HUDEP-2 (cell line): ENCODE measurements at regions not wholly inside any gene's neighbourhood (a gene's known extent, or its start where the extent isn't known, plus 50 kb on each side); places are given as distances from the start of the nearest gene placed in this dataset.
"Not testable (repeated sequence)": the region's sequence is repeated elsewhere in the genome, so short reads cannot be mapped to it uniquely, and the experiment has no call there.

ENCODE experiments used
- DNase-seq, 76 experiments: peaks; one replicate each; lab custom pipeline; 2025; ENCODE audit not compliant: unreplicated experiment in 76 of 76; lab: John Stamatoyannopoulos, UW

- no peak for DNase-seq
Observed at GRCh38 chr4:75422998-75423397, 91.2 kb downstream of the RCHY1 start.

- DNase-seq, result no peak
Observed at GRCh38 chr4:75412746-75413145, 101.5 kb downstream of the RCHY1 start.

- no peak for DNase-seq
Observed at GRCh38 chr4:75398501-75398900, 115.7 kb downstream of the RCHY1 start.

- no peak for DNase-seq
Observed at GRCh38 chr4:75391489-75392166, 122.6 kb downstream of the RCHY1 start.

GRCh38 chr4:75386426-75386825, 127.8 kb downstream of the RCHY1 start:
- not testable (repeated sequence) for DNase-seq

- DNase-seq, result no peak
Observed at GRCh38 chr4:75385106-75385505, 129.1 kb downstream of the RCHY1 start.

GRCh38 chr4:75376543-75376942, 137.7 kb downstream of the RCHY1 start:
- DNase-seq, result no peak

- no peak for DNase-seq
Observed at GRCh38 chr4:75371915-75372314, 142.3 kb downstream of the RCHY1 start.

- DNase-seq, result no peak
Observed at GRCh38 chr4:75370576-75370975, 143.6 kb downstream of the RCHY1 start.

GRCh38 chr4:75345423-75345822, 168.8 kb downstream of the RCHY1 start:
- DNase-seq, result no peak

- DNase-seq, result no peak
Observed at GRCh38 chr4:75344915-75345314, 169.3 kb downstream of the RCHY1 start.

GRCh38 chr4:75343333-75343732, 170.9 kb downstream of the RCHY1 start:
- no peak for DNase-seq

GRCh38 chr4:75340561-75340960, 173.6 kb downstream of the RCHY1 start:
- no peak for DNase-seq

- no peak for DNase-seq
Observed at GRCh38 chr4:75338352-75338880, 175.8 kb downstream of the RCHY1 start.

- DNase-seq, result no peak
Observed at GRCh38 chr4:75327804-75328512, 186.2 kb downstream of the RCHY1 start.

GRCh38 chr4:75325318-75325979, 188.8 kb downstream of the RCHY1 start:
- DNase-seq, result no peak

GRCh38 chr4:75321484-75321883, 192.7 kb downstream of the RCHY1 start:
- DNase-seq, result no peak

- DNase-seq, result not testable (repeated sequence)
Observed at GRCh38 chr4:75317641-75318040, 196.6 kb downstream of the RCHY1 start.

- DNase-seq, result no peak
Observed at GRCh38 chr4:75308049-75308448, 206.2 kb downstream of the RCHY1 start.

- no peak for DNase-seq
Observed at GRCh38 chr4:75306506-75306905, 207.7 kb downstream of the RCHY1 start.

GRCh38 chr4:75302648-75303047, 211.6 kb downstream of the RCHY1 start:
- DNase-seq, result no peak
